GM12878 (cell line): ENCODE measurements at regions not wholly inside any gene's neighbourhood (a gene's known extent, or its start where the extent isn't known, plus 50 kb on each side); places are given as distances from the start of the nearest gene placed in this dataset.

Experiments
- ATAC-seq: fragments of 200-7000 bp; cut with Tn5 transposase; 3 replicates; pipeline ENCODE4 v1.9.1; 2020; ENCODE audit warnings: mild to moderate bottlenecking, moderate library complexity
- BruUV-seq: library from RNA; stranded (reverse); fragments of 400-500 nt; replicated peaks from 2 replicates; lab custom pipeline; 2021; lab: Mats Ljungman, UMichigan
- CTCF ChIA-PET: fragments of 300-600 bp; sonication (Branson Sonifier 250); formaldehyde crosslinking; extraction: SDS; loops from one replicate; lab custom pipeline; 2021; ENCODE audit warnings: inconsistent platforms; lab: Yijun Ruan, JAX
- POLR2A ChIA-PET: fragments of 350-600 bp; formaldehyde crosslinking; extraction: SDS; loops from one replicate; lab custom pipeline; 2021; ENCODE audit warnings: inconsistent platforms; lab: Charles Lee
- RAD21 ChIA-PET: fragments of 300-600 bp; sonication (Branson Sonifier 250); formaldehyde crosslinking; loops from one replicate; lab custom pipeline; 2023; ENCODE audit warnings: antibody characterized with exemption; ENCODE audit not compliant: unreplicated experiment; lab: Charles Lee
- SMC1A ChIA-PET: fragments of 300-600 bp; sonication (Branson Sonifier 250); formaldehyde crosslinking; loops from one replicate; lab custom pipeline; 2023; ENCODE audit not compliant: unreplicated experiment, uncharacterized antibody; lab: Charles Lee
- DNase-seq: peaks from one replicate; pipeline ENCODE4 v3.0.0-alpha.2; 2011; ENCODE audit warnings: low read depth, low spot score
- FAIRE-seq: peaks from 3 replicates; lab custom pipeline; 2011; peaks lifted over from hg19 to GRCh38; lab: Jason Lieb, UNC
- H2AFZ ChIP-seq: 2 replicates; pipeline ENCODE4 v1.6.0; 2011; ENCODE audit warnings: low read depth, low read length, control low read depth; ENCODE audit not compliant: control insufficient read depth
- H3K27ac ChIP-seq: 2 replicates; pipeline ENCODE4 v1.5.1; 2011; ENCODE audit warnings: control low read depth; ENCODE audit not compliant: control insufficient read depth, insufficient read depth
- H3K27me3 ChIP-seq, 2 experiments: replicated peaks in 1 of 2; 2 replicates each; pipeline versions ENCODE4 v1.6.0 to v1.6.1; 2011; ENCODE audit warnings: low read length in 1 of 2; ENCODE audit not compliant: control insufficient read depth in 2 of 2, insufficient read depth in 2 of 2
- H3K36me3 ChIP-seq, 2 experiments: 2 replicates each; pipeline ENCODE4 v1.5.1; 2011; ENCODE audit warnings: low read length in 1 of 2; ENCODE audit not compliant: control insufficient read depth in 2 of 2, insufficient read depth in 2 of 2
- H3K4me1 ChIP-seq: 2 replicates; pipeline ENCODE4 v1.6.1; 2011; ENCODE audit warnings: mild to moderate bottlenecking, low read length, moderate library complexity, mixed read lengths; ENCODE audit not compliant: control insufficient read depth, insufficient read depth
- H3K4me2 ChIP-seq: 2 replicates; pipeline ENCODE4 v1.6.0; 2011; ENCODE audit warnings: control low read depth; ENCODE audit not compliant: control insufficient read depth, insufficient read depth
- H3K4me3 ChIP-seq: fragments of 200-600 bp; sonication (generic); 2 replicates; pipeline ENCODE4 v1.5.1; 2016
- H3K79me2 ChIP-seq: 2 replicates; pipeline ENCODE4 v1.6.0; 2011; ENCODE audit warnings: low read length; ENCODE audit not compliant: control insufficient read depth, insufficient read depth
- H3K9ac ChIP-seq: 2 replicates; pipeline ENCODE4 v1.8.0; 2011; ENCODE audit warnings: low read length, control low read depth, mixed read lengths; ENCODE audit not compliant: control insufficient read depth, insufficient read depth
- H3K9me3 ChIP-seq: replicated peaks from 3 replicates; pipeline ENCODE4 v1.5.1; 2011; ENCODE audit warnings: mild to moderate bottlenecking, low read length; ENCODE audit not compliant: control insufficient read depth, insufficient read depth
- H4K20me1 ChIP-seq: 2 replicates; pipeline ENCODE4 v1.6.0; 2011; ENCODE audit not compliant: control insufficient read depth, insufficient read depth
- BACH1 ChIP-seq: fragments of 450-650 bp; IDR thresholded peaks from 2 replicates; pipeline ENCODE4 v1.6.1; 2017; ENCODE audit warnings: mild to moderate bottlenecking, borderline replicate concordance
- CBX5 ChIP-seq: sonication (generic); IDR thresholded peaks from 2 replicates; pipeline ENCODE4 v1.6.1; 2016; ENCODE audit warnings: low read depth, moderate library complexity, mild to moderate bottlenecking, inconsistent platforms
- CHD1 ChIP-seq: IDR thresholded peaks from 2 replicates; pipeline ENCODE4 v1.6.1; 2012; ENCODE audit warnings: low read depth, low read length, improper control_type of control experiment
- GATAD2B ChIP-seq: fragments of 450-650 bp; conservative IDR thresholded peaks from 2 replicates; pipeline ENCODE4 v1.6.1; 2017; ENCODE audit warnings: low read depth, mild to moderate bottlenecking, moderate library complexity
- NFYA ChIP-seq: IDR thresholded peaks from 2 replicates; pipeline ENCODE4 v1.6.1; 2011; ENCODE audit warnings: low read depth, mild to moderate bottlenecking, low read length, improper control_type of control experiment, borderline replicate concordance
- NRF1 ChIP-seq: conservative IDR thresholded peaks from 2 replicates; pipeline ENCODE4 v1.6.1; 2011; ENCODE audit warnings: mild to moderate bottlenecking, low read depth, low read length, improper control_type of control experiment
- PAX5 ChIP-seq: IDR thresholded peaks from 2 replicates; pipeline ENCODE4 v1.6.1; 2011; ENCODE audit warnings: low read depth, low read length, borderline replicate concordance
- POLR2A ChIP-seq: IDR thresholded peaks from 2 replicates; pipeline ENCODE4 v1.6.1; 2011; ENCODE audit warnings: low read depth, mild to moderate bottlenecking, low read length
- RELB ChIP-seq: fragments of 450-650 bp; IDR thresholded peaks from 2 replicates; pipeline ENCODE4 v1.6.1; 2017; ENCODE audit warnings: low read depth, mild to moderate bottlenecking, moderate library complexity
- RUNX3 ChIP-seq: IDR thresholded peaks from 2 replicates; pipeline ENCODE4 v1.6.1; 2012; ENCODE audit warnings: low read length, inconsistent platforms
- SUZ12 ChIP-seq: fragments of 200-600 bp; sonication (generic); IDR thresholded peaks from one replicate; pipeline ENCODE4 v1.6.1; 2018; ENCODE audit warnings: antibody characterized with exemption, mild to moderate bottlenecking; ENCODE audit not compliant: unreplicated experiment
- ZBED1 ChIP-seq: IDR thresholded peaks from 2 replicates; pipeline ENCODE4 v1.6.1; 2016; ENCODE audit warnings: borderline replicate concordance
- ZBTB4 ChIP-seq: fragments of 450-650 bp; formaldehyde crosslinking; IDR thresholded peaks from 2 replicates; pipeline ENCODE4 v1.4.0; 2022; ENCODE audit warnings: mild to moderate bottlenecking, moderate library complexity
- in situ Hi-C: fragments of 300-500 bp; cut with MboI; formaldehyde crosslinking; loops from 9 replicates; pipeline ENCODE4 v1.14.3; 2018; ENCODE audit warnings: mixed read lengths
- intact Hi-C: fragments of 100-400 bp; cut with micrococcal nuclease; formaldehyde crosslinking; loops from one replicate; pipeline ENCODE4 v1.14.2; 2022; ENCODE audit not compliant: unreplicated experiment

GRCh38 chr4:116590648-116591047 lies 494.7 kb downstream of the TRAM1L1 start:
- H2AFZ ChIP-seq, result no peak overlapping the region
- DNase-seq, result no peak
- TF ChIP-seq PAX5, result no peak
- TF ChIP-seq POLR2A, result no peak
- TF ChIP-seq NFYA, result no peak
- TF ChIP-seq RUNX3, result no peak
- TF ChIP-seq ZBTB4 (CRISPR knock-in tag), result no peak
- no peak for TF ChIP-seq ZBED1
- TF ChIP-seq SUZ12, result no peak
- no peak for TF ChIP-seq GATAD2B
- TF ChIP-seq NRF1, result no peak
- no peak for TF ChIP-seq CBX5
- TF ChIP-seq BACH1, result no peak
- no peak for TF ChIP-seq RELB
- no peak for TF ChIP-seq CHD1
- no peaks in the 10 kb centered on the region for H3K4me1 ChIP-seq
- ChIA-PET SMC1A (interaction anchor here (1.2 kb wide), 1 partner anchor 231 kb away, joined by 3 read pairs; no protein-coding TSS in a partner anchor), RAD21 (no interaction called here), CTCF (no interaction called here), POLR2A (no interaction called here)
- intact Hi-C loops (no loop called here), in situ Hi-C loops (no loop called here)
- H3K4me2 ChIP-seq, result no peak overlapping the region
- H4K20me1 ChIP-seq, result no peaks in the 10 kb centered on the region
- H3K4me3 ChIP-seq, result no peak overlapping the region
- no TSS peak for BruUV-seq
- no peak overlapping the region for H3K9ac ChIP-seq
- H3K79me2 ChIP-seq, result no peaks in the 10 kb centered on the region
- H3K9me3 ChIP-seq, result no peaks in the 10 kb centered on the region
- no peak for ATAC-seq
- H3K27me3 ChIP-seq, result no peaks in the 10 kb centered on the region
- H3K27ac ChIP-seq, result no peak overlapping the region
- H3K36me3 ChIP-seq, result no peaks in the 10 kb centered on the region
- no peak for FAIRE-seq
